GM19099 (cell line): ENCODE measurements at regions not wholly inside any gene's neighbourhood (a gene's known extent, or its start where the extent isn't known, plus 50 kb on each side); places are given as distances from the start of the nearest gene placed in this dataset.
A peak's percentile ranks its signal among the peaks of the same experiment; 100 is the strongest.

Experiments
- POLR2A ChIP-seq: IDR thresholded peaks from 3 replicates; pipeline ENCODE4 v1.6.1; 2011; ENCODE audit warnings: low read depth; ENCODE audit not compliant: insufficient read length; ENCODE audit errors: extremely low read depth

DNA sequence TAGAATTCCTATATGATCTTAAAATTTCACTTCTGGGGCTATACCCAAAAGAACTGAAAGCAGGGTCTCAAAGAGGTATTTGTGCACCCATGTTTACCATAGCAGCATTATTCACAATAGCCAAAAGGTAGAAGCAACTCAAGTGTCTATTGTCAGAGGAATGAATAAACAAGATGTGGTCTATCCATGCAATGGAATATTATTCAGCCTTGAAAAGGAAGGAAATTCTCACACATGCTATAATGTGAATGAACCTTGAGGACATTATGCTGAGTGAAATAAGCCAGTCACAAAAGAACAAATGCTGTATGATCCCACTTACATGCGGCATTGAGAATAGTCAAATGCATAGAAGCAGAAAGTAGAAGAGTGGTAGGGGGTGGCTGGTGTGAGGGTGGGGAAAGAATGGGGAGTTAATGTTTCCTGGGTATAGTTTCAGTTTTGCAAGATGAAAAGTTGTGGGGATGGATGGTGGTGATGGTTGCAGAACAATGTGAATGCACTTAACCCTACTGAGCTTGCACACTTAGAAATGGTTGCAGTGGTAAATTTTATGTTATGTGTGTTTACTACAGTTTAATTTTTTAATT is 122.4 kb downstream of the TOMM20 start:
- TF ChIP-seq POLR2A, result no peak

DNA sequence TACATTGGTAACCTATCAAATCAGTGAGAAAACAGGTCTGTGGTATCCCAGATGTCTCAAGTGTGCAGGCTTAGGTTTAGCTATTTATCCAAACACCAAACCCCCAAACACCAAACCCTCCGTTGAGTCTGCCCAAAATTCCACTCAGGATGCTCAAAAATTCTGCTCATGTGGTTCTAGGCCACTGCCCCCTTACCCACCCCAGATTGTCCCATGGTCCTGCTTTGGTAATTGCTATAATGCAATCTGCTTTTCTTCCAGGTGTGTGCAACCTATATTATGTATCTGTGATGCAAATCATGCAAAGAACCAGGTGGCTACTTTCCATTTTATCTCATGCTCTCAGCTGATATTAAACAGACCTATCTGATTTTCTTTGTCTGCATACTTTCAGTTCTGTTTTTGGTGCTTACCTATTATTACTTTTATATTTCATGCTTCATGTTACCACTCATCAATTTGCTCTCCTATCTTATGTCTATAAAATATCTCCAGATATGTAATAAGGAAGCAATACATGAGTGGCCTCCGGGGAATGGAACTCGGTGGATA is 123.7 kb downstream of the TOMM20 start:
- peak; percentile 29 for TF ChIP-seq POLR2A

DNA sequence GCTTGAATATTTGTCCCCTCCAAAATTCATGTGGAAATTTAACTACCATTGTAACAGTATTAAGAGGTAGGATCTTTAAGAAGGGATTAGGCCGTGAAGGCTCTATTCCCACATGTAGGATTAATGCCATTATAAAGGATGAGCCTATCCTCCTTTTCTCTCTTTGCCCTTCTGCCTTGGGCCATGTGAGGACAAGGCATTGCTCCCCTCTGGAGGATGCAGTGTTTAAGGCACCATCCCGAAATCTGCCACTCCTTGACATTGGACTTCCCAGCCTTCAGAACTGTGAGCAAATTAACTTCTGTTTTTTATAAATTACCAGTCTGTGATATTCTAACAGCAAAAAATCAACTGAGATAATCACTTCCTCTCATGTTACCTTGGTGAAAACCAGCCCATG is 124.4 kb downstream of the TOMM20 start:
- no peak for TF ChIP-seq POLR2A

DNA sequence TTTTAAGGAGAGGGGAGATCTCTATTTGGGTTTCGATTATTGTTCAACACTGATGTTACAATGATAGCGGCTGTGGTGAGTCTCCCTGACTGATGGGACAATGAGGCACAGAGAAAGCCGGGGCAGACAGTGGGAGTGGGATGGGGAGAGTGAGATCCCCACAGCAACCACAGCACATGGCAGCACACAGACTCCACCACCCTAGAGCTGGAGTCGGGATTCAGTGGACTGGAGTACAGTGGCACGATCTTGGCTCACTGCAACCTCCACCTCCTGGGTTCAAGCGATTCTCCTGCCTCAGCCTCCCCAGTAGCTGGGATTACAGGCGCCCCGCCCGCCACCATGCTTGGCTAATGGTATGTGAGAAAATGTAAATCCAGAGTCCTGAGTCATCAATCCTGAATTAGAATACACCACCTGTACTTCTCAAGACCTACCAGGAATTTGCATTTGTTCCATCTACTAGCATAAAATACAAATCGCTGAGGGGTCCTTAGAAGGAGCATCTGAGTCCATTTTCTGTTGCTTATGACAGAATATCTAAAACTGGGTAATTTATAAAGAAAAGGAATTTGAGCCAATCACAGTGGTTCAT is 125.8 kb downstream of the TOMM20 start:
- no peak for TF ChIP-seq POLR2A

DNA sequence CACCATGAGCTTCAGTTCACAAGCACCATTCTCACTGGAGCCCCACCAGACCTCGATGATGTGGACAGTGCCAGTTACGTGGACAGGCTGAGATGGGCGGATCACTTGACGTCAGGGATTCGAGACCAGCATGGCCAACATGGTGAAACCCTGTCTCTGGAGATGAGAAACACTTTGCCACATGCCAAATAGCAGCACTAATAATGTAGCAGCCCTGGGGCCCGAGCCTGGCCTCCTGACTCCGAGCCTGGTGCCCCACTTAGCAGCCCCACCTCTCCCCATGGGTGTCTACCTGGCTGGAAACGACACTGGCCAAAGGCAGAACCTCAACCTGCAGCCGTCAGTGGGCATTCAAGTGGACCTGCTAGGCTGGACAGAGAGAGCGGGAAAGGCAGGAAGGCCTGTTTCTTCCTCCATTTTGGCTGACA is 129.1 kb downstream of the TOMM20 start:
- no peak for TF ChIP-seq POLR2A

DNA sequence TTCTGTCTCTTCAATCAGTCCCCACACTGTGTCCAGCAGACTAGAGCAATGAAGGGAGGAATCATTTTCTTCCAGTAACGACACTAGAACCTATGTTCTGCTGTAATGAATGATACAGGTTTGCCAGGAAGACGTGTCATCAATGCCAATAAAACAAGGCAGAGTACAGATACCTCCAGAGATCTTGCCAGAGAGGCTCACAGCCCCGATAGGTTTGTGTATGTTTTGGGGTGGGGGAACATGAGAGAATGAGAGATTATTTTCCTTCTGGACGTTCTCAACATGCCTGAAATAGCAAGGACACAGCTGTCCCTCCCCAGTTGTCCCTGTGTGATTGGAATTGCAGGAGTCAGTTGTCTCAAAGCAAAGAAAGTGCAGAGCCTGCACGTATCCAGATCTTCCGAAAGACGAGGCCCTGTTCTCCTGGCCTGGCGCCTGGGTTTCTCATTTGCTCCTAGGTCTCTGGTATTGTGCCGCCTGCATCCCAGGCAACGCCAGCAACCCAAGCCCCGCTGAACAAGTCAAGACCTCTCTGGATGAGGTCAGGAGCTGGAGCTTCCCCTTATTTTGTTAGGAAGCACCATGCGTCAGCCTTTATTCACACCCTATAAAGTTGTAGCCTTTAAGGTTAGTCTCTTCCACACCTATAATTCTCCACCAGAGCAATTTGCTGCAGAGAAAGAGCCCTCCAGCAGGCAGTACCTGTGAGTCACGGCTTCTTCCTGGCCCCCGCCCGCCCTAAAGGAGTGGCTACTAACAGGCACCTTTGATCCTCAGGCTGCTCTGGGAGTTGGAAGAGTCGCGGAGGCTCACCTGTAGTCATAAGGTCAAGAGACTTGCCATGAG is 130.5 kb downstream of the TOMM20 start:
- TF ChIP-seq POLR2A, result no peak

DNA sequence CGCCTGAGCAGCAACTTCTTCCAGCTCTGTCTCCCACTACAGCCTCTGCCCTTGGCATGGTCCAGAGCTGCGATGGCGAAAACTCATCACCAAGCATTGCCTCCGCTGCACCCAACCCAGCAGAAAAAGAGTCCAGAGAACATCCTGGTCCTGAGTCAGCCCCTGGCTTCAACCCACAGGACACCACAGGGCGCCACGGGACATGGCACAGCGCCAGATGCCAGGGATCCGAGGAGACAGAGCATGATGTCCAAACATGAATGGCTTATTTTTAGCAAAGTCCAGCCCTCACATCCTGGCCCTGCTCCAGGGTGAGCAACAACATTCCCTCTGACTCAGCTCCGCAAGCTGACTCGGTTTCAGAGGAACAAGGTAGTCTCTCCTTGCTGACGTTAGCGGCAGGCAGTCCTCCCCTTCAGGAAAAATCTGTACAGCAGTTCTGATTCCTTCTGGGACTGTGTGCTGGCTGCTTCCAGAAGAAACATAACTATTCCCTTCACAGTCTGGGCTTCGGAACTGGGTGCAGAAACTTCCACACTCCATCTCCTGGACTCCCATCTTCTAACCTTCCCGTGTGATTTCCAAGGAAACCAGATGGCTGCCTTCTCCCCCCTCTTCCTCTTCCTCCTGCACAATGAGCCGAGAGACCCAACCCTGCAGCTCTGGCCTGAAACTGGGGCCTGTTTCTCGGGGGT is 131.3 kb downstream of the TOMM20 start:
- TF ChIP-seq POLR2A, result no peak

DNA sequence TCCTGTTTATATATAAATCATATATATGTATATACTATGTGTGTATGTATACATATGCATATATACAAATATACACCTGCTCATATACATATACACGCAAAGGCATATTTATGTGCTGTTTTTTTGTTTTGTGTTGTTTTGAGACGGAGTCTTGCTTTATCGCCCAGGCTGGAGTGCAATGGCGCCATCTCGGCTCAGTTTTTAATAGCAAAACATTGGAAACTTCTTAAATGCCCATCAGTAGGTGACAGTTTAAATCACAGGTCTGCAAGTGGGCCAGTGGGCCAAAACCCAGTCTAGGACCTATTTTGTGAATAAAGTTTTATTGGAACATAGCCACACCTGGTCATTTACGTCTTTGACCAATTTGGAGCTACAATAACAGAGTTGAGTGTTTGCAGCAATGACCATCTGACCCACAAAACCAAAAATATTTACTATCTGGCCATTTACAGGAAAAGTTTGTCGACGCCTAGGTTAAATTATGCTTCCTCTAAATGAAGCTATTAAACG is 132.3 kb downstream of the TOMM20 start:
- no peak for TF ChIP-seq POLR2A

DNA sequence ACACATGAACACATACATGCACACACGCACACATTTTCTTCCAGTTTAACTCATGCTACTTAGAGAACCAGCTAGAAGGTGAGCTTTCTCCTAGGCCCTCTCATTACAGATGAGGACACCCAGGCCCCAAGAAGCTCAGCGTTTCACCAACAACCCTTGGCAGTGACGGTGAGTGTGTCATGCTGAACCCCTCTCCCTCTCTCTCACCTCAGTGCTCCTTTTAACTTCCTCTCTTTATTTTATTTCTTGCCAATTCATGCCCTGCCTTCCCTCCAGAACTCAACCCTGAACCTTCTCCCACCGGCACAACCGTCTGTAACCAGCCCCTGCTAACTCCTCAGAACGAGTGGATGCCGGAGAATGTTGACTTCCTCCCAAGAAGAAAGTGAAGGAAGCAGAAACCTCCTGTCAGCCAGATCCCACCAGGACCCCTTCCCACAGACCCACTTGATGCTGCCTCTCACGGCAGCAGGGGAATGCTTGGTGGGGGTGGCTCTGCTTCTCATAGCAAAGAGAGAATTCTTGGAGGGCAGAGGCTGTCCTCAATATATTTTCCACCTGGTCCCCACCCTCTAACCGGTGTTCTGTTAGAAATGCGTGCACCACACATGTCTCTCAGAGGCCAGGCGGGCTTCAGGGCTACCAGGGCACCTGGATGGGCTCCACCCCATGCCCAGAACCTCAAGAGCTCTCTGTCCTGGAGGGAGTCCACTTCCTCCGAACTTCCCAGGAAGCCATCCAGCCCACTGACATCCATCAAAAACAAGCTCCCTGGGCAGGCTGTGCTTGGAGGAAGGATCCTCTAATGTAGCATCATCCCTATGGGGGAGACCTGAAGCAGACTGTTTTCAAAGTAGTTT is 134.0 kb downstream of the TOMM20 start:
- no peak for TF ChIP-seq POLR2A

DNA sequence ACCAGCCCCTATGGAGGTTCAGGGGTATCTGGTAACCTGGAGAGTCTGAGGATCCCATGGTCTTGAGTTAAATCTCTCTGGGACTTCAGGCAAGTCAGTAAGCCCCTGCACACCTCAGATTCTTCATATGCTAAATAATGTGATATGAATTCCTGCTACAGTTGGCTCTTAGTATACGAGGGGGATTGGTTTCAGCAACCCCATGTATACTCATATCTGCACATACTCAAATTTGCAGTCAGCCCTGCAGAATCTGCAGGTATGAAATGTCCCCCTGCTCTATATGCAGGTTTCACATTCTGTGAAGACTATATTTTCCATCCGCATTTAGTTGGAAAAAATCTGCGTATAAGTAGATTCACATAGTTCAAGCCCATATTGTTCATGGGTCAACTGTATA is 136.6 kb downstream of the TOMM20 start:
- no peak for TF ChIP-seq POLR2A

DNA sequence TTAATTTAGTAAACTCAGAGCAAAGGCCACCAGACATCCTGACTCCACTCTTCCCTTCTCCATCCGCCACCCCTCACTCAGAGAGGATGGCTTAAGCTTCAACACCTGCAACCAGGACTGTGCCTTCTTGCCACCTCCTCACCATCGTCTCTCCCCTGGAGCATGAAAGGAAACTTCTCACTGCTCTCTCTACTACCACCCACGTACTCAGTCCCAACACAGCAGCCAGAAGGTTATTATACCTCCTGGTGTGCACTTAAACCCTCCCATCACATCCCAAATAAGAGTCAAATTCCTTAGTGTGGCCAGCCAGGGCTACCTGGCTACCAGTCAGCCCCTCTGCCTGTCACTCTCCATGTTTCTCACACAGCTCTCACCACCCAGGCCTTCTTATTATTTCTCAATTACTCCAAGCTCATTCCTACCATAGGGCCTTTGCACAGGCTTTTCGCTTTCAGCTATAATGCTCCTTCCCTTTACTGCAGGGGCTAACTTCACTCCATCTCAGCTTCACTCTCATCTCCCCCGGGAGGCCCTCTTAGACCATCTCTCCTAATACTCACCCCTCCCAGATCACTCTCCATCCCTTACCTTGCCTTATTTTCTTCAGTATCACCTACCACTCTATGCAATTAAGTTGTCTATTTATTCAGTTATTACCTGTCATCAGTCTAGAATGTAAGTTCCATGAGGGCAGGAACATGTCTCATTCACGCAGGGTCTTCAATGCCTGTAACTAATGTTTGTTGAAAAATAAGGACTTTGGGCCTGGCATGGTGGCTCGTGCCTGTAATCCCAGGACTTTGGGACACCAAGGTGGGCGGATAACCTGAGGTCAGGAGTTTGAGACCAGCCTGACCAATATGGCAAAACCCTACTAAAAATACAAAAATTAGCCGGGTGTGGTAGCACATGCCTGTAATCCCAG is 137.5 kb downstream of the TOMM20 start:
- no peak for TF ChIP-seq POLR2A

DNA sequence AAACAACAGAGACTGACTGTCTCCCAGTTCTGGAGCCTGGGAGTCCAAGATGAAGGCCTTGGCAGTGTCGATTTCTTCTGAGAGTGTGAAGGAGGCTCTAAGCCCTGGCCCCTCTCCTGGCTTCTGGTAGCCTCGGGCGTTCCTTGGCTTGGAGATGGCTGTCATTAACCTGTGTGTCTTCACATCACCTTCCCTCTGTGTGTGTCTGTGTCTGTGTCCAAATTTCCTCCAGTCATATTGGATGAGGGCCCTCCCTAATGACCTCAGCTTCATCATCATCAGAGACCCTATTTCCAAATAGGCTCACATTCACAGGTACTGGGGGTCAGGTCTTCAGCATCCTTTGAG is 138.3 kb downstream of the TOMM20 start:
- TF ChIP-seq POLR2A, result no peak
